ENCODE measurements at regions not wholly inside any gene's neighbourhood (a gene's known extent, or its start where the extent isn't known, plus 50 kb on each side); places are given as distances from the start of the nearest gene placed in this dataset.

DNA sequence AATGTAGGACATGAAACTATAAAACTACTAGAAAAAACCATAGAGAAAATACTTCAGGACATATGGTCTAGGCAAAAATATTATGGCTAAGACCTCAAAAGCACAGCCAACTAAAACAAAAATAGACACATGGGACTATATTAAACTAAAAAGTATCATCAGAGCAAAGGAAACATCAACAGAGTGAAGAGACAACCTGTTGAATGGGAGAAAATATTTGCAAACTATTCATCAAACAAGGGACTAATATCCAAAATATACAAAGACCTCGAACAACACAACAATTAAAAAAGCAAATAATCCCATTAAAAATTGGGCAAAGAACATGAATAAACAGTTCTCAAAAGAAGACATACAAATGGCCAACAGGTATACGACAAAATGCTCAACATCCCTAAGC is 210.9 kb downstream of the PCSK1 start:
- no peak overlapping the region for H2BK15ac ChIP-seq (ENCODE audit: low read depth, poor library complexity, severe bottlenecking)
- no peak overlapping the region for H2BK5ac ChIP-seq (ENCODE audit: low read depth, low read length, poor library complexity, severe bottlenecking)
- H4K91ac ChIP-seq (ENCODE audit: low read length), result no peak overlapping the region
- no peak overlapping the region for H2AK5ac ChIP-seq (ENCODE audit: low read length, severe bottlenecking)
- no peak overlapping the region for H3K18ac ChIP-seq (ENCODE audit: low read depth in 1 of 2, low read length in 2 of 2)
- 83% methylated on average over 1 of the region's 2 CpGs for WGBS
- no peaks in the 10 kb centered on the region for H3K27me3 ChIP-seq (ENCODE audit: control insufficient read depth in 1 of 2, insufficient read depth in 1 of 2, low read length in 2 of 2)
- H3K4me1 ChIP-seq (ENCODE audit: control insufficient read depth, insufficient read depth, low read depth, low read length), result peaks cover 6% of the 10 kb centered on the region
- no peak overlapping the region for H3K23ac ChIP-seq (ENCODE audit: low read length in 2 of 2)
- H2BK12ac ChIP-seq (ENCODE audit: low read length in 2 of 2), result no peak overlapping the region
- no peak overlapping the region for H4K8ac ChIP-seq (ENCODE audit: low read length)
- H3K4me3 ChIP-seq (ENCODE audit: insufficient read depth in 1 of 2, low read depth in 1 of 2, low read length in 2 of 2), result no peak overlapping the region
- H3K9me3 ChIP-seq (ENCODE audit: control insufficient read depth, low read length), result no peaks in the 10 kb centered on the region
- DNase-seq, result no peak
- no peak overlapping the region for H3K4ac ChIP-seq (ENCODE audit: low read depth in 1 of 2, low read length in 2 of 2)
- no peak overlapping the region for H3K27ac ChIP-seq (ENCODE audit: low read length, poor library complexity, severe bottlenecking)
- H3K36me3 ChIP-seq (ENCODE audit: control insufficient read depth in 1 of 2, insufficient read depth in 2 of 2, low read depth in 1 of 2, low read length in 2 of 2), result no peaks in the 10 kb centered on the region
- no peak overlapping the region for H2AFZ ChIP-seq (ENCODE audit: low read depth, low read length)
- no peak overlapping the region for H3K9ac ChIP-seq (ENCODE audit: low read length)
- H3K14ac ChIP-seq (ENCODE audit: low read length in 2 of 2), result no peak overlapping the region
- H3K4me2 ChIP-seq (ENCODE audit: low read length, poor library complexity, severe bottlenecking), result no peak overlapping the region
- H3K79me1 ChIP-seq (replicated peaks; ENCODE audit: low read length, poor library complexity, severe bottlenecking), result no peaks in the 10 kb centered on the region
- H2BK120ac ChIP-seq (ENCODE audit: low read depth, low read length), result no peak overlapping the region

GRCh38 chr5:96220610-96221390 is 212.2 kb downstream of the PCSK1 start:
- no peaks in the 10 kb centered on the region for H3K27me3 ChIP-seq (ENCODE audit: control insufficient read depth in 1 of 2, insufficient read depth in 1 of 2, low read length in 2 of 2)
- no peak overlapping the region for H4K8ac ChIP-seq (ENCODE audit: low read length)
- H2BK12ac ChIP-seq (ENCODE audit: low read length in 2 of 2), result no peak overlapping the region
- H2AFZ ChIP-seq (ENCODE audit: low read depth, low read length), result no peak overlapping the region
- H2BK5ac ChIP-seq (ENCODE audit: low read depth, low read length, poor library complexity, severe bottlenecking), result no peak overlapping the region
- 0% methylated on average over 1 of the region's 4 CpGs for WGBS
- H3K4me3 ChIP-seq (ENCODE audit: insufficient read depth in 1 of 2, low read depth in 1 of 2, low read length in 2 of 2), result no peak overlapping the region
- H2BK120ac ChIP-seq (ENCODE audit: low read depth, low read length), result no peak overlapping the region
- no peak overlapping the region for H3K4me2 ChIP-seq (ENCODE audit: low read length, poor library complexity, severe bottlenecking)
- no peak overlapping the region for H4K91ac ChIP-seq (ENCODE audit: low read length)
- H3K9me3 ChIP-seq (ENCODE audit: control insufficient read depth, low read length), result no peaks in the 10 kb centered on the region
- H2AK5ac ChIP-seq (ENCODE audit: low read length, severe bottlenecking), result no peak overlapping the region
- H3K27ac ChIP-seq (ENCODE audit: low read length, poor library complexity, severe bottlenecking), result peak overlapping the region; percentile 64
- H3K4me1 ChIP-seq (ENCODE audit: control insufficient read depth, insufficient read depth, low read depth, low read length), result peaks cover 2% of the 10 kb centered on the region
- peak overlapping the region; percentile 83 for H3K9ac ChIP-seq (ENCODE audit: low read length)
- peak; percentile 63 for DNase-seq
- no peaks in the 10 kb centered on the region for H3K36me3 ChIP-seq (ENCODE audit: control insufficient read depth in 1 of 2, insufficient read depth in 2 of 2, low read depth in 1 of 2, low read length in 2 of 2)
- H3K79me1 ChIP-seq (replicated peaks; ENCODE audit: low read length, poor library complexity, severe bottlenecking), result no peaks in the 10 kb centered on the region
- H3K18ac ChIP-seq (ENCODE audit: low read depth in 1 of 2, low read length in 2 of 2), result no peak overlapping the region
- H3K14ac ChIP-seq (ENCODE audit: low read length in 2 of 2), result no peak overlapping the region
- H2BK15ac ChIP-seq (ENCODE audit: low read depth, poor library complexity, severe bottlenecking), result no peak overlapping the region
- H3K4ac ChIP-seq (ENCODE audit: low read depth in 1 of 2, low read length in 2 of 2), result no peak overlapping the region
- no peak overlapping the region for H3K23ac ChIP-seq (ENCODE audit: low read length in 2 of 2)

DNA sequence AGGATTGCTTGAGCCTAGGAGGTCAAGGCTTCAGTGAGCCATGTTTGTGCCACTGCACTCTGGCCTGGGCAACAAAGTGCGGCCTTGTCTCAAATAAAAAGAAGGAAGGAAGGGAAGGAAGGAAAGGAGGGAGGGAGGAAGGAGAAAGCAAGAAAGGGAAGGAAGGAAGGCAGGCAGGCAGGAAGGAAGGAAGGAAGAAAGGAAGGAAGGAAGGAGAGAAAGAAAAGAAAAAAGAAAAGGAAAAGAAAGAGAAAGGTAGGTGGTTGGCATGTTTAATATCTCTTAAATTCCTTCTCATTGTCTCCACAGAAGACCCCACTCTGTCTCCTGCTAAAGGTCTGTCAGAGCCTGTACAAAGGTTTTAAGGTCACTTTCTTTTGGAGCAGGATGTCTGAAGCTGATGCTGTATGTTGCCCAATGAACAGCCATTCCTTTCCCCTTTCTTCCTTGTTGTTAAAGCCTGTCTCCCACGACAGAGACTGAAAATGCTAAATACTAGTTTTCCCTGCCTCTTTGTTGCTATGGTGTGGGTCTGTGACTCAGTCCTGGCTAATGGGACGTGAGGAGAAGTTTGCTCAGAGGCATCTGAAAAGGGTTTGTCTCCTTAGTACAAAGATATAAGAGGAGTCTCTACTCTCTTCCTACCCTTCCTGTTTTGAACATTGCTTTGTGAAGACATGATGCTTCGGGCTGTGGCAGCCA is 213.3 kb downstream of the PCSK1 start:
- H3K4ac ChIP-seq (ENCODE audit: low read depth in 1 of 2, low read length in 2 of 2), result no peak overlapping the region
- H2AFZ ChIP-seq (ENCODE audit: low read depth, low read length), result peak overlapping the region; percentile 54
- H3K36me3 ChIP-seq (ENCODE audit: control insufficient read depth in 1 of 2, insufficient read depth in 2 of 2, low read depth in 1 of 2, low read length in 2 of 2), result no peaks in the 10 kb centered on the region
- H3K18ac ChIP-seq (ENCODE audit: low read depth in 1 of 2, low read length in 2 of 2), result peak overlapping the region in 1 of 2 experiments; percentile 61
- H3K4me2 ChIP-seq (ENCODE audit: low read length, poor library complexity, severe bottlenecking), result no peak overlapping the region
- H2AK5ac ChIP-seq (ENCODE audit: low read length, severe bottlenecking), result no peak overlapping the region
- WGBS, result 67% methylated on average over 3 of the region's 4 CpGs
- H3K14ac ChIP-seq (ENCODE audit: low read length in 2 of 2), result no peak overlapping the region
- peak overlapping the region in 1 of 2 experiments; percentile 22 for H3K4me3 ChIP-seq (ENCODE audit: insufficient read depth in 1 of 2, low read depth in 1 of 2, low read length in 2 of 2)
- peak overlapping the region; percentile 62 for H4K8ac ChIP-seq (ENCODE audit: low read length)
- H3K9ac ChIP-seq (ENCODE audit: low read length), result peak overlapping the region; percentile 83
- no peak overlapping the region for H2BK5ac ChIP-seq (ENCODE audit: low read depth, low read length, poor library complexity, severe bottlenecking)
- H2BK15ac ChIP-seq (ENCODE audit: low read depth, poor library complexity, severe bottlenecking), result peak overlapping the region; percentile 49
- peaks cover 3% of the 10 kb centered on the region for H3K4me1 ChIP-seq (ENCODE audit: control insufficient read depth, insufficient read depth, low read depth, low read length)
- H3K23ac ChIP-seq (ENCODE audit: low read length in 2 of 2), result no peak overlapping the region
- DNase-seq, result peak; percentile 76
- no peaks in the 10 kb centered on the region for H3K27me3 ChIP-seq (ENCODE audit: control insufficient read depth in 1 of 2, insufficient read depth in 1 of 2, low read length in 2 of 2)
- H2BK12ac ChIP-seq (ENCODE audit: low read length in 2 of 2), result peak overlapping the region in 1 of 2 experiments; percentile 64
- H4K91ac ChIP-seq (ENCODE audit: low read length), result no peak overlapping the region
- no peaks in the 10 kb centered on the region for H3K79me1 ChIP-seq (replicated peaks; ENCODE audit: low read length, poor library complexity, severe bottlenecking)
- H2BK120ac ChIP-seq (ENCODE audit: low read depth, low read length), result peak overlapping the region; percentile 73
- no peaks in the 10 kb centered on the region for H3K9me3 ChIP-seq (ENCODE audit: control insufficient read depth, low read length)
- peak overlapping the region; percentile 55 for H3K27ac ChIP-seq (ENCODE audit: low read length, poor library complexity, severe bottlenecking)

DNA sequence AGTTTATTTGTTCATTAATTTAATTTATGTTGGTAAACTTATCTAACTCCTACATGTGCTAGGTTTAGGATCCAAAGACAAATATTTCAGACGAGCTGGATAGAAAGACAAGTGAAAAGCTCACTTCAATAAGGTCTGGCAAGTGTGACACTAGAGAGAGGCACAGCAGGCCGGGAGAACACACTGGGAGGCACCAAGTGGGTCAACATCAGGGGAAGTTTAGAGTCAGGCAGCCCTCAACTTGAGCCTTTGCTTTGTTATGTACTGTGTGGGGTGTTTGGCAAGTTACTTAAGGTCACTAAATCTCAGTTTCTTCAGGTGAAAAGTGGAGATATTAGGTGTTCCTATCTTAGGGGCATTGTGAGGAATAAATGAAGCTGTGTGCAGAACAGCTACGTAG is 214.4 kb downstream of the PCSK1 start:
- no peak overlapping the region for H4K91ac ChIP-seq (ENCODE audit: low read length)
- no peak overlapping the region for H3K4me2 ChIP-seq (ENCODE audit: low read length, poor library complexity, severe bottlenecking)
- no peak overlapping the region for H3K23ac ChIP-seq (ENCODE audit: low read length in 2 of 2)
- WGBS, result 95% methylated on average over 3 of the region's 3 CpGs
- H3K4ac ChIP-seq (ENCODE audit: low read depth in 1 of 2, low read length in 2 of 2), result no peak overlapping the region
- no peak for DNase-seq
- H3K36me3 ChIP-seq (ENCODE audit: control insufficient read depth in 1 of 2, insufficient read depth in 2 of 2, low read depth in 1 of 2, low read length in 2 of 2), result no peaks in the 10 kb centered on the region
- H2BK120ac ChIP-seq (ENCODE audit: low read depth, low read length), result no peak overlapping the region
- no peaks in the 10 kb centered on the region for H3K79me1 ChIP-seq (replicated peaks; ENCODE audit: low read length, poor library complexity, severe bottlenecking)
- no peaks in the 10 kb centered on the region for H3K27me3 ChIP-seq (ENCODE audit: control insufficient read depth in 1 of 2, insufficient read depth in 1 of 2, low read length in 2 of 2)
- no peak overlapping the region for H2BK15ac ChIP-seq (ENCODE audit: low read depth, poor library complexity, severe bottlenecking)
- H3K14ac ChIP-seq (ENCODE audit: low read length in 2 of 2), result no peak overlapping the region
- peaks cover 3% of the 10 kb centered on the region for H3K4me1 ChIP-seq (ENCODE audit: control insufficient read depth, insufficient read depth, low read depth, low read length)
- H3K18ac ChIP-seq (ENCODE audit: low read depth in 1 of 2, low read length in 2 of 2), result no peak overlapping the region
- H3K27ac ChIP-seq (ENCODE audit: low read length, poor library complexity, severe bottlenecking), result no peak overlapping the region
- peak overlapping the region; percentile 84 for H4K8ac ChIP-seq (ENCODE audit: low read length)
- no peak overlapping the region for H2BK12ac ChIP-seq (ENCODE audit: low read length in 2 of 2)
- no peak overlapping the region for H3K9ac ChIP-seq (ENCODE audit: low read length)
- no peak overlapping the region for H2BK5ac ChIP-seq (ENCODE audit: low read depth, low read length, poor library complexity, severe bottlenecking)
- no peak overlapping the region for H2AFZ ChIP-seq (ENCODE audit: low read depth, low read length)
- peak overlapping the region; percentile 93 for H2AK5ac ChIP-seq (ENCODE audit: low read length, severe bottlenecking)
- H3K9me3 ChIP-seq (ENCODE audit: control insufficient read depth, low read length), result no peaks in the 10 kb centered on the region
- no peak overlapping the region for H3K4me3 ChIP-seq (ENCODE audit: insufficient read depth in 1 of 2, low read depth in 1 of 2, low read length in 2 of 2)
